ENCODE measurements at regions not wholly inside any gene's neighbourhood (a gene's known extent, or its start where the extent isn't known, plus 50 kb on each side); places are given as distances from the start of the nearest gene placed in this dataset.

- TF ChIP-seq EZH2 (IDR thresholded peaks at IDR 0.05; ENCODE audit: low read length, missing control alignments): no peak
- no peak for TF ChIP-seq CTCF (conservative IDR thresholded peaks at IDR 0.05 in 1 of 2, IDR thresholded peaks at IDR 0.05 in 1 of 2; ENCODE audit: low read depth in 1 of 2, low read length in 2 of 2)
Observed at GRCh38 chr5:30103052-30103451, 1090.4 kb upstream of the CDH6 start.

Measured in fibroblast of lung (primary cell).